HG03280 (cell line): ENCODE measurements at regions not wholly inside any gene's neighbourhood (a gene's known extent, or its start where the extent isn't known, plus 50 kb on each side); places are given as distances from the start of the nearest gene placed in this dataset.

Source experiments
- ATAC-seq: cut with Tn5 transposase; IDR thresholded peaks from one replicate; pipeline ENCODE4 v1.9.1; 2021; ENCODE audit warnings: mild to moderate bottlenecking, moderate library complexity; ENCODE audit not compliant: unreplicated experiment

DNA sequence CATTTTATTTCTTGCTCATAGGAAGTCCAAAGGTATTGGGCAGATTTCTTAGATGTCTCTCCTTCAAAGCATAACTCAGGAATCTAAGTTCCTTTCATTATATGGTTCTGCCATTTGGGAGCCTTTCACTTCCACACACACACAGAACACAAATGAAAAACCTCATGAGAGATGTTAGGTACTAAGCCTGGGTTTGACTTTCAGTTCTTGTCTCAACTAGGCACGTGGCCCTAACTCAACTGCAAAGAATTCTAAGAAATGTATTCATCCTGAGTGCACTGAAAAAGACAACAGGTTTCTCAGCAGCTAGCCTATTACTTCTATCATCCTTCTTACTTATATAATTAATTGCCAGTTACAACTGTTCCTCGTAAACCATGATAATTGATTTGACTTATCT is 190.0 kb upstream of the SAMSN1 start:
- peak; percentile 71 for ATAC-seq

DNA sequence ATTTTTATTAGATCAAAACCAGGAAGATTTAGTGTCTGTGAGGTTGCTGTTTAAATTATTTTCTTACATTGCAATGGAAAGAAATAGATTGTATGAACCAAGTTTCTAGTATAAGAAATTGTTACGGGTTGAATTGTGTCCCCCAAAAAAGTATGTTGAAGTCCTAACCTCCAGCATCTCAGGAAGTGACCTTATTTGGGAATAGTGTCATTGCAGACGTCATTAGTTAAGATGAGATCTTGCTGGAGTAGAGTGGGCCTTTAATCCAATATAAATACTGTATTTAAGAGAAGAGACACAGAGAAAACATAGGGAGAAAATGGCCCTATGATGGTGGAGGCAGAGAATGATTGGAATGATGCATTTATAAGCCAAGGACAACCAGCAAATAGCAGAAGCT is 188.7 kb upstream of the SAMSN1 start:
- no peak for ATAC-seq

DNA sequence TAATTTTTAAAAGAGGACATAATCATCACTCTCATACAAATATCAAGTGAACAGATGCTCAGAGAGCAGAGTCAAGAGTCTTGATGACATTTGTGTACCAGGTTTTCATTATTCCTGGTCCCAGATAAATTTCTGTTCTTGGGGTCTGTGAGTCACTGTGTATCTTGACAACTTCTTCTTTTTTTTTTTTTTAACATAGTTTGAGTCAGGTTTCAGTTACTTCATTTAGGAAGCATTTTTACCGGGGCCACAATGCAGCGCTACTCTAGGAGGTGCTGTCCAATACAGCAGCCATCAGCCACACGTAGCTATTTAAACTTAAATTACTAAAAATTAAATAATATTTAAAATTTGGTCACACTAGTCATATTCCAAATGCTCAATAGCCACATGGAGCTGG is 188.1 kb upstream of the SAMSN1 start:
- no peak for ATAC-seq

DNA sequence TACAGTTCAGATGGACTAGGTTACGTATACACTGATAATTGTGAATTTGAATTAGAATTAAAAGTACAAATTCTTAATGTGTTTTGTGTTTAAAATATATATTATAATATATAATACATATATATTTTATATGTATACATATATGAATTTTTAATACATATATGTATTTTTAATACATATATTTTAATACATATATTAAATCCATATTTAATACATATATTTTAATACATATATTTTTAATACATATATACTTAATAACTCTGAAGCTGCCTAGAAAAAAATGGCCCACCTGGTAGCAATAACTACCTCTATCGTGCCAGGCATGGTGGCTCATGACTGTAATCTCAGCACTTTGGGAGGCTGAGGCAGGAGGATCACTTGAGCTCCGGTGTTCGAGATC is 179.1 kb upstream of the SAMSN1 start:
- ATAC-seq: no peak

DNA sequence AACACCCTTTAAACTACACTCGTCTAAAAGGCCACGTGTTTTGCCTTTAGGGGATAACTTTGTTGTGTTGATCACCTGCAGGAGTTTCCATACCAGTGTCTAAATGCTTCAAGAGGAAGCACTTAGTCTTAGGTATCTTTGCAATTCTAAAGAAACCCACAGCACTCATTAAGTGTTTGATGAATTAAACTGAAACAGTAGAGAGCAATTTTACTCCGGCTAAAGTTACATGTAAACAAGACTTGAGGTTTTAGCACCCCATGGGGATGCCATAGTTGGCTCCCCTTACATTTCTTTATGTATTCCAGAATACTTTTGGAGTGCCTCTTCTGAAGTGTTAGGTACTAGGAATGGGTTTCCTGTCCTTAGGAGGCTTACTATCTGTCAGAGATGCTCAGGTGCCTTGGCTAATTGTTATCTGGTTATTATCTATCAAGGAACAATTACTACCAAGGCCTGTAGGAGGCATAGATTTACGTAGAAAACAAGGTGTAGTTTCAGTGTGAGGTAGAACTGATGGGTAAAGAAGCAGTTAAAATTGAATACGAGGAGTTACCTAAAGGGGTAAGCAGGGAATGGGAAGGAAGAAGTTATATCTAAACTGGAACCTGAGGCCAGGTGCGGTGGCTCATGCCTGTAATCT is 176.8 kb upstream of the SAMSN1 start:
- ATAC-seq: no peak

DNA sequence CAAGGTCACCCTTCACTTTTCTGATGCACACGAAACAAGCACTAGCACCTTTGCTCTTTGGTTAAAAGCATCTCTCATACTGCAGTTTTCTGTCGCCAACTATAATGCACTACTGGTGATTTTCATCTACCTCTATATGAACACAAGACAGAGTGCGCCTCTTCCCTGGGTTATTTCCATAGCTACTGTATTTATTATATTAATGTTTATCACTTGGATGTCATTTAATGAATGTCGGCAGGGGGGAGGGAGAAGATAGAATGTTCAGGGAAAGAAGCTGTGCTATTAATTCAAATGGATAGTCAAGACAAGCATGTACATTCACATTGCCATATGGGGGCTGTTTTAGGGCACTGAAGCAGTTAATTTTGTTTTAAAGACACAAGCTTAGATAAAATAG is 174.1 kb upstream of the SAMSN1 start:
- ATAC-seq: no peak

DNA sequence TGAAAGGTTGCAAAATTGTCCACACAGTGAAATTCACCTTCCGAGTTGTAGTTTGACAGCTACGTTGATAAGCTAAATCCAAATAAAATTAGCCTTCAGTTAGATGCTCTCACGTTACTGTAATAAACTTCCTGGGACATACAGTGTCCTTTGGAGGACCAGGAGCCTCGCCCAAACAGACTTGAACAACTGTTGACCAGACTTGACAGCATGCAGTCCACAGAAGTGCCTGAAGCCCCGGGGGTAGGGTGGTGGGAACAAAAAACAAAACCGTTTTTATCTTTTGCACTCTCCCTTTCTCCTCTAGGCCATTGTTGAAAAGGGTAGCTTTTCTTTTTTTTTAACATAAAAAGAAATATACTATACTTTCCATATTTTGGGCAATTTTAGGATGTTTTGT is 172.8 kb upstream of the SAMSN1 start:
- ATAC-seq: no peak

DNA sequence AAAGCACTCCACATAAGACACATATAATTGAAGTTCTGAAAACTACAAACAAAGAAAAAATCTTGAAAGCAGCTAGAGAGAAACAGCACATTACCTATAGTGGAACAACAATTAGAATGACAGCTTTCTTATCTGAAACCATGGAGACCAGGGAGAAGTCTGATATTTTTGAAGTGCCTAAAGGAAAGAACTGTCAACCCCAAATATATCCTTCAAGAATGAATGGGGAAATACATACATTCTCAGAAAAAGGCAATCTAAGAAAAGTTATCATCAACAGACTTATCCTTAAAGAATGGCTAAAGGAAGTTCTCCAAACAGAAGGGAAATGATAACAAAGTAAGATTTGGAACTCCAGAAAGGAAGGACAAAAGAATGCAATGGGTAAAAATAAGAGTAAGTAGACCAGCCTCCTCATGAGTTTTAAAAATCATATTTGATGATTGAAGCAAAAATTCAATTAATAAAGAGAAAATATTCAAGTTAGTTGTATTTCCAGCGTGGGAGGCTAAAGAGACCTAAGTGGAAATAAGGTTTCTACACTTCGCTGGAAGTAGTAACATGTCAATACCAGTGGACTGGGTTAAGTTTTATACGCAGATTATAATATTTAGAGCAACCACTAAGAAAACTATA is 170.8 kb upstream of the SAMSN1 start:
- no peak for ATAC-seq

DNA sequence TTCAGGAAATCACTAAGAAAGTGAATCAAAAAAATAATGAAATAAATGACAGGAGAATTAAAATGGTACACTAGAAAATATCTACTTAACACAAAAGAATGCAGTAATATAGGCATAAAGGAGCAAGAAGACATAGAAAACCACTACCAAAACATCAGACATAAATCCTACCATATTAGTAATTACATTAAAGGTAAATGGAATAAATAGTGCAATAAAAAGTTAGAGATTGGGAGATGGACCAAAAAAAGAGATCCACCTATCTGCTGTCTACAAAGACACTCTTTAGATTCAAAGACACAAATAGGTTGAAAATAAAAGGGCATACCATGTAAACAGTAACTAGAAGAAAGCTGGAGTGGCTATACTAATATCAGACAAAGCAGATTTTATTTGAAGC is 167.0 kb upstream of the SAMSN1 start:
- ATAC-seq: no peak

DNA sequence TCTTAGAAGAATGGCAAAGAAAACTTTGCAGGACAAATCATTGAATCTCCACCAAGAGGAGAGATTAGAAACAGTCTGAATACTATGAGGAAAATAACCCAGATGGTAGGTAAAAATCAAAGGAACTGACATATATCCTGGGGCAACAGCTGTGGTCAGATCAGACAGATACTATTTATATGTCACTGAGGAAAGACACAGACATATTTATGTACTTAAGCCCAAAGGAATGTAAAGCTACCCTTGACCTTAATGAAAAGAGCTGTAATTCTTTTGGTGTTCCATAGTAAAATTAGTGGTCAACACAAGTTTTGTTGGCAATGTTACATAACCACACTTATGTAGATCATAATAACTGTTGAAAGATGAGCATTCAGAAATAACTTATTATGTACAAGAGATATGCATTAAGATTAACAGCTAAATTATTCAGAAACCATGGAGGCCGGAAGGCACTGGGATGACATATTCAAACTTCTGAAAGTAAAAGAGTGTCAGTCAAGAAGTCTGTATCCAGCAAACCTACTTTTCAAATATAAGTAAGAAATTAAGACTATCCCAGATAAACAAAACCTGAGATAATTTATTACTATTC is 166.1 kb upstream of the SAMSN1 start:
- ATAC-seq: no peak

DNA sequence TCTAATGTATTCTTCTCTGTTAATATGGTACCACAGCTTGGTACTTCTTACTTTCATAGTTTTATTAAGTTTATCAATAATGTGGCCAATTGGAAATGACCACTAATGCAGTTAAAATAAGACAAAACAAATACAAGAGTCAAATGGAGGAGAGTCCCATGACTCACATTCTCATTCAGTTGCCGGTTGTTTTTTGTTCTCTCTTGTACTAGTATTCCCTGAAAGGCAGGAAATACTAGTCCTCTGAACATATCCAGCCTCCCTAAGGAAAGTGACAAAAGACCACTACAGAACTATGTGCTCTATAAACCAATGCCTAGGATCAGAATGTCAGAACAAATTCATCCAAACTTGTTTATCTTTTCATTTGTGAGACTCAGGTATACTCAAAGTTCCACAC is 165.2 kb upstream of the SAMSN1 start:
- no peak for ATAC-seq

DNA sequence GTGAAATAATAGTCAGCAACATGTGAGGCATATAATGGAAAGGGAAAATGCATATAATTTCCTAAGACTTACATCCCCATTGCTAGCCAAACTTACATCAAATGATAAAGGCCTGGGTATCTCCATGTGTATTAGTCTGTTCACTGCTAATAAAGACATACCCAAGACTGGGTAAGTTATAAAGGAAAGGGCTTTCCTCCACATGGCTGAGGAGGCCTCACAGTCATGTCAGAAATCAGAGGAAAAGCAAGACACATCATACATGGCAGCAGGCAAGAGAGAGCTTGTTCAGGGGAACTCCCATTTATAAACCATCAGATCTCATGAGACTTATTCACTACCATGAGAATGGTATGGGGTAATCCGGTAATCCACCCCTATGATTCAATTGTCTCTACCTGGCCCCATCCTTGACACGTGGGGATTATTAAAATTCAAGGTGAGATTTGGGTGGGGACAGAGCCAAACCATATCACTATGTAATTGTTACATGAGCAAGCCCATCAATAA is 161.5 kb upstream of the SAMSN1 start:
- ATAC-seq: no peak

DNA sequence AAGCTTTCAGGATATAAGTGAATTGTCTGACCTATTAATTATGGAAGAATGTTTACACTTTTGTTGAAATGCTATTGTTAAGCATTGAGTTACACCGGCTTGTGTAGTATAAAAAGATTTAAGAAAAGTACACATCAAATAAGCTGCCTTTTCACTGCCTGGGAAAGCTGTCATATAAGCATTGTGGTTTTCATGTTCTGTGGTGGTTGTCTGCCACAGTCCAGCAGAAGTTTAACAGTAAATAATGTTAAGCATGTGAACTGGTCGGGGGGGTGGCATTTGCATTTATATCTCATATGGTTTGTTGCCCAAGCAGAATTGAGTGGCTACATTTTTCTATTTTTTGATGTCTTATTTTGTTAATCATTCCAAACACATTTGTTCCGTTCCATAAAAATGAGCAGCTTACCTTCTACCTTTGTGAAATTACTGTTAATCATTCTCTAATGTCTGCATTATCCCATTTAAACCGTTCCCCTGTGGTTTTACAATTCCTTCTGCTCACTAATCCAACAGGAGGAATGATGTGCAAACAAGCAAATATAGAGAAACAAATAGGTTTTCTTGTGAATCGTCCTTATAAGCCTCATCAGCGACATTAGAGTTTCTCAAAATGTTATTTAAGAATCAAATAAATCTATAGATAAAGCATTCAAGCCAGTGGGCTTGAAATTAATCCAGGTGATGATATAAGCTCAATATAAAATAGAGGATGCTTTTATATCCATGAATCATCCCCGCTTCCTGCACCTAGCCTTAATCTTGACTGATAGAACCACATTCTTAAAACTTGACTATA is 160.8 kb upstream of the SAMSN1 start:
- ATAC-seq: no peak

DNA sequence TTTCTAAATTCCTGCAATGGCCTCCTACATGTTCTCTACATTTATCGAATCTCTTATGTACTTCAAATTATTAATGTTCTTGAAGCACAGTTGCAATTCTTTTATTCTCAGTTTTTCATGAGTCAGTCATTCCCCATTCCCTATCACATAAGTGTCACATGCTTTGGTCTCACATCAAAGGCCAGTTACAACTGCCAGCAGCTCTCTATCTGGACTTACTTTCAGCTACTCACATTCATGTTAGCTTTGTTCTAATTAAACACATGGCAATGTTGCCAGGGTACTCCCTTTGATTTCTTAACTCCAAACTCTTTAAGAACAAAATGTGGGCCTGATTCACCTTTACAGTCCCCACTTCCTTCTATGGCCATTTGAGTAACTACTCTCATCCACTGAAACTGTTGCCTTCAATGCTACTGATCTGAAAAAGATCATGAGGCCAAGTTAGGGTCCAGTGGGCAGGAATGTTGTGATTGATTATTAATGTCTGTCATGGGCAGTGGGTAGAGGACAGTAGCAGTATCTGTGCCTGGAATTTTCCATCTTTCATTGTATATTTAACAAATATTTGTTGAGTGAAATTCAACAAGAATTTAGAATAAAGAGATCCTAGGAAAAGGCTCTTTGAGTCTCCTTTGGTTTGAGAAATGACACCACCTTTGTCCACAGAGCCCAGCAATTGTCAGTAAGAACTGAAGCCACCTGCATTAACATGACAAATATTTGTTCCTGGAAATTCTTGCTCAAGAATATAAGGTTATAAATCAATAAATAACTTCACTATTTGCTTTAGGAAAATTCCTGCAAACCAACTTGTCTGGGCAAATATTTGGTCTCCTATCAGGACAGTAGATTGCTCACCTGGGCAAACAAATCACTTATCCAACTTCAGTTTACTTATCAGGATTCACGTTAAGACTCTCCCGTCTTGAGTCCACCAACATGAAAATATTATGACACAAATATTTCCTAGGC is 153.6 kb upstream of the SAMSN1 start:
- no peak for ATAC-seq

DNA sequence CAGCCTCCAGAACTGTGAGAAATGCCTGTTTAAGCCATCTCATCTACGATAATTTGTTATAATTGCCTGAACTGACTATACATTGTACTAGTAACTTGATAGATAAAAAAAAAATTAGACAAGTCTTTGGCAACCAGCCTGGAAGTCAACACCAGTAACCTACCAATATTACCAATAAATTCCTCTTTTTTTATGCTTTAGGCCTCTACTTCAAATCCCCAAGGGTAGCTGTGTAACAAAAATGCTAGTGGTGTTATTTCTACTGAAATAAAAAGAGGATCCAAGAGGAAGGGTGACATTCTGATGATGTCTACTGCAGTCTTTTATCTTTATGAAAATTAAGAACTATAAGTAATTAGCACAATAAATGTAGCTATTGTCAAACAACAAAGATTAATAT is 151.7 kb upstream of the SAMSN1 start:
- no peak for ATAC-seq

DNA sequence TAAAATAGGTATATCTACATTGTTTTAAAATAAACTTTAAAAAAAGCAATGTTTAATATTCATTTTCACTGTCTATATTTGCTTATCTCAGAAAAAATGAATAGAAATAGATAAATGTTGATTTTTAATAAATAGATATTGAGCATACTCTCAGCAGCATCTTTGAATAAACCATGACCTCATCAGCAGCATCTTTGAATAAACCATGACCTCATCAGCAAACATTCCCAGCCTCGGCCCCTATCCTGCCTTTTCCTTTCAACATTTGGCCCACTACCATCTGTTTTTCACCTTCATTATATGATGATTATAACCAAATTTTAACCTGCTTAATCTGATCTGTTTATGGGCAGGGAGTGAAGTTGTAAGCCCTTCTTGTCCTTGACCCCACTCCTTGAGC is 148.7 kb upstream of the SAMSN1 start:
- no peak for ATAC-seq

DNA sequence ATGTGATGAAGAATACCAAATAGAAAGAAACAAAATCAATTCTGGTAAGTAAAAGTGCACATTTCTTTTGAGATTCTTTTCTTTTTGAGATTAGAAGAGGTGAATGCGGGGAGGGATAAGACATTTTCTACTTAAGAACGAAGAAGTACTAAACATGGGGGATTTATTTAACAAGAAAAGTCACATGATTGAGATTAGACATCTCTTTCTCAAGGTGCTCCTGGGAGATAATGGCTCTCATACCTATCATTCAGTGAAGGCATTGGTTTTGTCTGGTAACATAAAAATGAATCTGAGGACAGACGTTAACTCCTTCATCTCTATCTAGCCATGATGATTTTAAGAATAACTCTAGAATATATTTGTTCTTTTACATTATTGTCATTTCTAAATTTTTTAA is 147.9 kb upstream of the SAMSN1 start:
- no peak for ATAC-seq

DNA sequence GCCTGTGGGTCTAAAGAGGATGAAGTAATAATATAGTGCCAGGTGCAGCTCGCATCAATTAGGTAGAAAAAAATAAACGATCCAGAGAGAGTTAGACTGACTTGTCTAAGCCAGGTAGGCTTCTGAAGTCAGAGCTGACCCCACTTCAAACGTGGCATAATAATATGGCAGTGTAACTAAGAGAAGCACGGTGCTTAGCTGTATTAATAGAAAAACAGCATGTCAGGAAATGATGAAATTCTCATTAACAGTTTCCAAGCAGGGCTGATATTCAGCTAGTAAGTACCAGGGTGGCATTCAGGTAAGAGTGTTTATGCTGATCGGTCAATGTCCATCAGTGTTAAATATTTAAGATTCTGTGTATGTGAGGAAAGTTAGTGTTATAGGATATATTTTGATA is 145.8 kb upstream of the SAMSN1 start:
- no peak for ATAC-seq

DNA sequence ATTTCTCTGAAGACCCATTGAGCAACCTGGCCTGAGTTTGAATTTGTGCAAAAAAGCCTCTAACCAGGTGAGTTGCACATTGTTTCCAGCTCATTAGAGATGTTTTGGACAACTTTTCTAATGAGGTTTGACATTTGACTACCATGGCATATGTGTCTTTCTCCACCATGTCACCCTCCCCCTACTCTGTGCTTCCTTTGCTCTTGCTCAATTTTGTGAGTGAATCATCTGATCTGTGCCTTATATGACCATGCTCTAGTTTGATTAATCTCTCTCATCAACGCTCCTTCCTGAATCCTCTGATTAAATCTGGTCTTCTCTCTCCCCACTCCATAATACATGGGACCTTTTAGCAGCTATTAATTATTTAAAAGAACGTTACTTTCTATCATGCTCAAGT is 144.8 kb upstream of the SAMSN1 start:
- no peak for ATAC-seq

DNA sequence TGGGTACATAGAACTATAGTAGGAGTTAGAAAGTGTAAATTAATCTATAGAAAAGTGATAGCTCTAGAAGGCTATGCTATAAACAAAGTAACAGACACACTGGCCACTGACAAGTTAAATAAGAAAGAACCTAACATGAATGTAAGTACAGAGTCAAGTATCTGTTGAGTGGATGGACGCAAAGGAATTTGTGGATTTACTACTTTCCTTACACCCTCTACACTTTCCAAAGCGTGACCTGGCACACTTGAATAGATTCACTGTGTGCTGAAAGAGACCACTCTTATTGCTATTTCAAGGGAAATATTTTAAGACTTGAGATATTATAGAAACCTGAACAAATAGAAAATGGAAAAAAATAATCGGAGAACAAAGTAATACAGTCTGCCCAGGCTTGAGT is 142.8 kb upstream of the SAMSN1 start:
- ATAC-seq: no peak

DNA sequence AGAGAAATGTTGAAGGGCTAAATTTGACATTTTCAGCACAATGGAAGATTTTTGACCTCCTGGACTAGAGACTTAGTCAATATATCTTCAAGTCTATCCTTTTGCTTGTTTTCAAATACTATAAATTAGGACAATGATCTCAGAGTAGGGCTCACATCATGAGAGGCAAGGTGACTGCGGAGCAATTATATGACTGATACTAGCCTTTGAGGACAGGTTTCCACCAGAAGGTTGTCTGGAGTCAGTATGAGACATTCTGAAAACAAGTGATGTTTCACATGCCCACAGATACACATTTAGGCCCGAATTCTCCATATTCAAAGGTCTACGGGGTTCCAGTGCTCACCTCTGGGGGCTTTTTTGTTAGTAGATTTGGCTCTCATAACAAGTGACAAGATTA is 142.3 kb upstream of the SAMSN1 start:
- ATAC-seq: peak; percentile 28
